ENCODE measurements at regions not wholly inside any gene's neighbourhood (a gene's known extent, or its start where the extent isn't known, plus 50 kb on each side); places are given as distances from the start of the nearest gene placed in this dataset.

DNA sequence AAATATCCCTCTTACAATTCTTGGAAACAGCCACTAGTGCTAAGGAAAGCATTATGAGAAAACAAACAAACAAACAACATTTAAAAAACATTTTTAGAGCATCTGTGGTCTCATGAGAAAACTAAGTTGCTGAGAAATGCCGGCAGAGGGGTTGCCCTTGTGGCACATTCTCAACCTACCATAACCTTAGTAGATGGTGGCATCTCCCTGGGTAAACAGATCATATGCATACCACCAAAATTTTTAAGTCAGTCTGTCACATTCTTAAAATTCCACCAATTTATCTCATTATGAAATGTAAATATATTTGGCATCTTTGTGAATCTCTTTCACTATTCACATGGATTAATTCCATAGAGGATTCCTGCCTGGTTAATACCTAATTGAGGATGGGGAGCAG, 575.7 kb upstream of the MARCKS start:
- TF ChIP-seq POLR2A (IDR thresholded peaks at IDR 0.05) (no peak), CTCF (IDR thresholded peaks at IDR 0.05) (no peak)

Measured in esophagus squamous epithelium (tissue), 4 donors.